SK-N-SH (cell line): ENCODE measurements at regions not wholly inside any gene's neighbourhood (a gene's known extent, or its start where the extent isn't known, plus 50 kb on each side); places are given as distances from the start of the nearest gene placed in this dataset.

Experiments used
- CTCF ChIA-PET: fragments of 300-600, 350-600 bp; formaldehyde crosslinking; extraction: SDS; loops from one replicate; lab custom pipeline; 2021; lab: Yijun Ruan, JAX
- POLR2A ChIA-PET: fragments of 350-600 bp; sonication (Branson Sonifier 250); formaldehyde crosslinking; extraction: SDS; loops from one replicate; lab custom pipeline; 2020; ENCODE audit warnings: antibody characterized with exemption, inconsistent platforms; lab: Yijun Ruan, JAX
- DNase-seq: peaks from one replicate; pipeline ENCODE4 v3.0.0; 2012
- H2AFZ ChIP-seq: fragments of 200-600 bp; sonication (generic); 2 replicates; pipeline ENCODE4 v1.8.1; 2016; ENCODE audit warnings: antibody characterized with exemption, mild to moderate bottlenecking, low read depth
- H3F3A ChIP-seq: fragments of 200-600 bp; sonication (generic); replicated peaks from 2 replicates; pipeline ENCODE3; 2016; ENCODE audit warnings: antibody characterized with exemption, mild to moderate bottlenecking; ENCODE audit not compliant: insufficient read depth
- H3K27ac ChIP-seq, 2 experiments: fragments of 200-500 bp in 1 of 2; fragments of 200-600 bp in 1 of 2; sonication (Bioruptor generic) in 1 of 2; sonication (generic), shearing (Covaris generic) in 1 of 2; 2 replicates each; pipeline versions ENCODE4 v1.5.1 to v1.6.1; 2014 to 2016; ENCODE audit warnings: low read depth in 2 of 2, inconsistent platforms in 1 of 2, low read length in 1 of 2, mild to moderate bottlenecking in 1 of 2, mixed read lengths in 1 of 2
- H3K27me3 ChIP-seq: fragments of 200-600 bp; sonication (generic), shearing (Covaris generic); 2 replicates; pipeline ENCODE4 v1.6.1; 2016; ENCODE audit warnings: mixed run types; ENCODE audit not compliant: insufficient read depth
- H3K36me3 ChIP-seq, 2 experiments: fragments of 200-500 bp in 1 of 2; fragments of 200-600 bp in 1 of 2; sonication (Bioruptor generic) in 1 of 2; sonication (generic) in 1 of 2; replicated peaks in 1 of 2; 2 replicates each; pipeline versions ENCODE3 to v1.5.1; 2014 to 2016; ENCODE audit warnings: low read length in 1 of 2, mild to moderate bottlenecking in 1 of 2; ENCODE audit not compliant: insufficient read depth in 2 of 2, control insufficient read depth in 1 of 2
- H3K4me1 ChIP-seq, 2 experiments: fragments of 200-500 bp in 1 of 2; fragments of 200-600 bp in 1 of 2; sonication (Bioruptor generic) in 1 of 2; sonication (generic), shearing (Covaris generic) in 1 of 2; 2 replicates each; pipeline versions ENCODE4 v1.5.1 to v1.6.1; 2014 to 2016; ENCODE audit warnings: low read depth in 1 of 2, low read length in 1 of 2, mixed run types in 1 of 2; ENCODE audit not compliant: insufficient read depth in 2 of 2, control insufficient read depth in 1 of 2
- H3K4me2 ChIP-seq: fragments of 200-600 bp; sonication (generic), shearing (Covaris generic); 2 replicates; pipeline ENCODE4 v1.6.1; 2017; ENCODE audit warnings: mixed run types
- H3K4me3 ChIP-seq, 2 experiments: fragments of 200-500 bp in 1 of 2; fragments of 200-600 bp in 1 of 2; sonication (Bioruptor generic) in 1 of 2; sonication (generic), shearing (Covaris generic) in 1 of 2; 2 replicates each; pipeline versions ENCODE4 v1.5.1 to v1.8.1; 2014 to 2016; ENCODE audit warnings: low read depth in 2 of 2, inconsistent platforms in 1 of 2, low read length in 1 of 2, mild to moderate bottlenecking in 1 of 2, mixed read lengths in 1 of 2, moderate library complexity in 1 of 2
- H3K79me2 ChIP-seq: fragments of 200-600 bp; sonication (generic); 2 replicates; pipeline ENCODE4 v1.8.1; 2017; ENCODE audit warnings: mild to moderate bottlenecking; ENCODE audit not compliant: insufficient read depth
- H3K9ac ChIP-seq: fragments of 200-600 bp; sonication (generic); 2 replicates; pipeline ENCODE4 v1.6.1; 2017; ENCODE audit warnings: mixed run types
- H3K9me2 ChIP-seq: fragments of 200-600 bp; sonication (generic); 2 replicates; pipeline ENCODE4 v1.6.1; 2017; ENCODE audit warnings: mixed run types
- H3K9me3 ChIP-seq: fragments of 200-600 bp; sonication (generic); 2 replicates; pipeline ENCODE4 v1.6.1; 2017; ENCODE audit warnings: mixed run types, mild to moderate bottlenecking, moderate library complexity
- H4K20me1 ChIP-seq: fragments of 200-600 bp; sonication (generic); 2 replicates; pipeline ENCODE4 v1.6.1; 2017; ENCODE audit warnings: mild to moderate bottlenecking, mixed run types; ENCODE audit not compliant: insufficient read depth
- FOXJ3 ChIP-seq: sonication (generic); formaldehyde crosslinking; IDR thresholded peaks from 2 replicates; pipeline ENCODE4 v1.5.1; 2020; ENCODE audit warnings: mild to moderate bottlenecking, missing genetic modification reagents
- GABPA ChIP-seq: IDR thresholded peaks from 2 replicates; pipeline ENCODE4 v1.4.0; 2012; ENCODE audit warnings: low read depth, mild to moderate bottlenecking
- GATA2 ChIP-seq: sonication (generic); formaldehyde crosslinking; IDR thresholded peaks from 2 replicates; pipeline ENCODE4 v1.5.0; 2020; ENCODE audit warnings: mild to moderate bottlenecking, missing genetic modification reagents
- MAX ChIP-seq: IDR thresholded peaks from 2 replicates; pipeline ENCODE4 v1.4.0; 2012; ENCODE audit warnings: low read depth
- MEF2A ChIP-seq: IDR thresholded peaks from 2 replicates; pipeline ENCODE4 v1.4.0; 2012; ENCODE audit warnings: low read depth, borderline replicate concordance
- NFIC ChIP-seq: IDR thresholded peaks from 2 replicates; pipeline ENCODE4 v1.4.0; 2012; ENCODE audit warnings: borderline replicate concordance
- POLR2AphosphoS5 ChIP-seq: IDR thresholded peaks from 2 replicates; pipeline ENCODE4 v1.6.1; 2012; ENCODE audit warnings: low read depth, low read length
- REST ChIP-seq: IDR thresholded peaks from 2 replicates; pipeline ENCODE4 v1.6.1; 2012; ENCODE audit warnings: mild to moderate bottlenecking, low read depth, low read length, moderate library complexity
- SIN3A ChIP-seq: IDR thresholded peaks from 2 replicates; pipeline ENCODE4 v1.6.1; 2012; ENCODE audit warnings: low read depth, mild to moderate bottlenecking, low read length, moderate library complexity, borderline replicate concordance
- TCF12 ChIP-seq: IDR thresholded peaks from 2 replicates; pipeline ENCODE4 v1.4.0; 2012
- TEAD4 ChIP-seq: IDR thresholded peaks from 2 replicates; pipeline ENCODE4 v1.4.0; 2012; ENCODE audit warnings: mild to moderate bottlenecking, borderline replicate concordance; ENCODE audit not compliant: insufficient read depth
- USF1 ChIP-seq: IDR thresholded peaks from 2 replicates; pipeline ENCODE4 v1.4.0; 2012; ENCODE audit warnings: low read depth, borderline replicate concordance
- YY1 ChIP-seq: IDR thresholded peaks from 2 replicates; pipeline ENCODE4 v1.4.0; 2012; ENCODE audit warnings: low read depth, mild to moderate bottlenecking
- WGBS: methylation state at CpG from one replicate; pipeline ENCODE4 v1.1.6; 2017; ENCODE audit warnings: low lambda C conversion rate; 5-methylcytosine and 5-hydroxymethylcytosine counted together

GRCh38 chr12:61739925-61740324 lies 520.3 kb upstream of the USP15 start:
- Histone ChIP-seq H3K27ac (no peak overlapping the region), H3K36me3 (no peaks in the 10 kb centered on the region), H3K4me1 (no peaks in the 10 kb centered on the region), H3K4me2 (no peak overlapping the region), H4K20me1 (no peaks in the 10 kb centered on the region), H3K9ac (no peak overlapping the region), H3F3A (no peaks in the 10 kb centered on the region), H3K4me3 (no peak overlapping the region), H2AFZ (no peak overlapping the region), H3K27me3 (no peaks in the 10 kb centered on the region), H3K9me2 (no peaks in the 10 kb centered on the region), H3K79me2 (no peaks in the 10 kb centered on the region), H3K9me3 (no peaks in the 10 kb centered on the region)
- 0% methylated on average over 1 of the region's 1 CpG for WGBS
- no peak for DNase-seq
- TF ChIP-seq GABPA (no peak), MEF2A (no peak), POLR2AphosphoS5 (no peak), NFIC (no peak)
- CTCF ChIA-PET = no interaction called here
- POLR2A ChIA-PET = no interaction called here

GRCh38 chr12:61750604-61751003 lies 509.6 kb upstream of the USP15 start:
- no peaks in the 10 kb centered on the region for H4K20me1 ChIP-seq
- H3K9ac ChIP-seq = no peak overlapping the region
- no peaks in the 10 kb centered on the region for H3K27me3 ChIP-seq
- CTCF ChIA-PET = no interaction called here
- no peak for TF ChIP-seq REST
- TF ChIP-seq TEAD4 = no peak
- no peak for TF ChIP-seq GATA2 (CRISPR knock-in tag)
- TF ChIP-seq, all 33 proteins: peak for 0
- H3K36me3 ChIP-seq = no peaks in the 10 kb centered on the region
- no peaks in the 10 kb centered on the region for H3F3A ChIP-seq
- POLR2A ChIA-PET = no interaction called here
- no peaks in the 10 kb centered on the region for H3K9me2 ChIP-seq
- H3K4me1 ChIP-seq = no peaks in the 10 kb centered on the region
- no peaks in the 10 kb centered on the region for H3K9me3 ChIP-seq
- H3K27ac ChIP-seq = no peak overlapping the region
- 0% methylated on average over 1 of the region's 1 CpG for WGBS
- no peak overlapping the region for H3K4me2 ChIP-seq
- H3K79me2 ChIP-seq = no peaks in the 10 kb centered on the region
- H3K4me3 ChIP-seq = no peak overlapping the region
- DNase-seq = no peak
- no peak overlapping the region for H2AFZ ChIP-seq

GRCh38 chr12:61754214-61754613 lies 506.0 kb upstream of the USP15 start:
- CTCF ChIA-PET = no interaction called here
- TF ChIP-seq MAX (no peak), USF1 (no peak), SIN3A (no peak), FOXJ3 (no peak), YY1 (no peak), TEAD4 (no peak), TCF12 (no peak)
- Histone ChIP-seq H3K4me2 (no peak overlapping the region), H3K9me3 (no peaks in the 10 kb centered on the region), H3K9ac (no peak overlapping the region), H3K79me2 (no peaks in the 10 kb centered on the region), H3K4me3 (no peak overlapping the region), H3K9me2 (no peaks in the 10 kb centered on the region), H3K27me3 (no peaks in the 10 kb centered on the region), H3K36me3 (no peaks in the 10 kb centered on the region), H3F3A (no peaks in the 10 kb centered on the region), H3K4me1 (peaks cover 0 to 3% of the 10 kb centered on the region in 2 experiments; a peak in 1 of 4 replicates), H2AFZ (no peak overlapping the region), H3K27ac (no peak overlapping the region), H4K20me1 (no peaks in the 10 kb centered on the region)
- POLR2A ChIA-PET = no interaction called here
- DNase-seq = no peak
- WGBS = 7% methylated on average over 1 of the region's 1 CpG
